HCEC 1CT (cell line): ENCODE measurements at regions not wholly inside any gene's neighbourhood (a gene's known extent, or its start where the extent isn't known, plus 50 kb on each side); places are given as distances from the start of the nearest gene placed in this dataset.
"Not testable (repeated sequence)": the region's sequence is repeated elsewhere in the genome, so short reads cannot be mapped to it uniquely, and the experiment has no call there.

Experiments
- DNase-seq: peaks from one replicate; pipeline ENCODE4 v3.0.0-alpha.2; 2017

DNA sequence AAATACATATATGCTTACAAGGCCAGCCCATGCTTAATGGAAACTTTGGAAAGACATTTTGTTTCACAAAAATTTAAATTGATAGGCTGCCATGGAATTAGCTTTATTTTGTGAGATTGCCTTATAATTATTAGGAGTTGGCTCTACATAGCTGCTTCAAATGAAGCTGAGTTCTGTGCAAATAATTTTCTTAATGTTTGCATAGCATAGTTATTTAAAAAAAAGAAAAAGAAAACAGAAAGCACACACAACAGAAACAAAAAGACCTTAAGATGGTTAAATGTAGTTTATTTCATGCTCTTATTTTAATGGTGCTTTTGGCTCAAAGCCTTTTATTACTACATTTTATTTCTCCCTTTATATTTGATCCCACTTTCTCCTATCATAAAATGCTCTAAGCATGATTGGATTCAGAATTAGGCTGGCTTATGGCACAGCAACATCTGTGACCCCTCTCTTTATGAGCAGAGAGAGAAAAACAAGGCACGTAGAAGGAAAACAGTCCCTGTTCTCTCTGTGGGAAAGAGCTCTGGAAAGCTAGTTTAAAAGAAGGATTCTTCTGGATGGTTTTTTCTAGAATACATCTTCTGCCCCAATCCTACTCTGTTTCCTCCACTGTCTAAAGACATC lies 530.5 kb downstream of the NTRK2 start:
- DNase-seq, result no peak

DNA sequence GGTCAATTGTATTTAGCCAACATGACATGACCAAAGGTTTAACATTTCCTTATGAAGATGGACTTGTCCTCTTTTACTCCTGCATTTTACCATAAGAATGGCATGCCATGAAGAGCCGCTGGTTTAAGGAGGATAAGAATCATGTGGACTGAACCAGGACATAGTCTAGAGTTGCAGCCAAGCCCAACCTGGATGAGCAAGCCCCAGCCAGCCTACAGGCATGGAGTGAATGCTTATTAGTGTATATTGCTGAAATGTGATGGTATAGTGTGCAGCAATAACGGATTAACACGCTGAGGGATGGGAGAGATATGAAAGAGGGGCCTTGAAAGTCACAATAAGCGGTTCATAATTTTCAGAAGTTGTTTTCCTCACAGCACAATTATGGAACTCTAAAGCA lies 523.2 kb downstream of the NTRK2 start:
- no peak for DNase-seq

DNA sequence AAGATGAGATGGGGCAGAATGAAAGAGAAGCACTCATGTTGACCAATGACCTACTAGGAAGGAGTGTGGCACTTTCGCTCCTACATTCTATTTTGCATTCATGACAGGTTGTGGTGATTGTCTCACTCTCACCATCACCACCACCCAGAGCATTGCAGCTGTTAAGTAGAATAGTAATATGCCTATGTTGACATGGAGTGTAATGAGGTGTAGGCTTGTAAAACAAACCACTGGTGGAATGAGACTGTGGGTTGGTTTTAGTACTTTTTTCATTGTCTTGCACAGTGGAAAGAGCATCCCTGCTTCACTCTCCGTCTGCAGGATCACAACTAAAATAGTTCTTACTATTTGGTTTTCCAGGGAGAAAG lies 516.7 kb downstream of the NTRK2 start:
- DNase-seq, result no peak

DNA sequence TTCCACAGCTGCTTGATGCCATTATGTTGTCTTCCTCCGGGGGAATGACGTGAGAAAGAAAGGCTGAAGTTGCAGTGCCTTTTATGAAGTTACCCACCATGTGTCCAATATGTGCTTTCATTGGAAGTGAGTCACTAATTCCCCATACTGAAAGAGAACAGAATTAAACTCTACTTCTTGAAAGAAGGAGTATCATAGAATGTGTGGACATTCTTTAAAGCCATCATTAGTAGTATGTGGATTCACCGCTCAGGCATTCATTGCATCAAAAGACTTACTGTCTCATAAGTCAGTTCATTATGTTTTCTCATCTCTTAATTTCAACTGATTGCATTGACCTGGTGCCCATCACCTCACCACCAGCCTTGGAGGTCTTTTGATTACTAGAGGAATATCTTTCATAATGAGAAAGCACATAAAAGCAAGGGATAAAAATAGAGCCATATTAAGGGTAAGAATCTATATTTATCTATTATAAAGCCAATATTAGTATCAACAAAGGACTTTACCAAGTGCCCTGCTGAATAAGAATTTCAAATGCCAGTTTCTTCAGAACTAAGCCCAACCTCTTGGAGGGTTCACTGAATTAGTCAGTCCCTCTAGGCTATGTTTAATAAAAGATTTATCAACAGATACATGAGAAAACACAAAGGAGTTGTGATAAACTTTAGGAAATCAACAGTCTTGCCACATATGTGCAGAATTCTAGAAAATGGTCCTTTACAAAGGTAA lies 516.1 kb downstream of the NTRK2 start:
- no peak for DNase-seq

DNA sequence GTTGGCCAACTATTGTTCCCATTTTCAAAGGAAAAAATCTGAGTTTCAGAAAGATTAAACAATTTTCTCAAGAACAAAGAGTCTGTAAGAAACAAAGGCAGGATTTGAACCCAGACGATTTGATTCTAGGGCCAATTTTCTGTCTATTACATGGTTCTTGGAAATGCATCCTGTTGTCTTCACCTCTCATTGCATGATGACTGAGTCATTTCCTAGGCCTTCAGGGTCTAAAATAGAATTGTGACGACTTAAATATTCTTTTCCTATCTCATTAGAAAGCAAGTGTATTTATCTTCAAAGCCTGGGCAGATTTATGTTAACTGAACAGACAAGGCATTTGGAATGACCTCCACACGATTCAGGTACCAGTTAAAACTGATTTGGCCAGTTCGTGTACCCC lies 512.9 kb downstream of the NTRK2 start:
- DNase-seq, result no peak

DNA sequence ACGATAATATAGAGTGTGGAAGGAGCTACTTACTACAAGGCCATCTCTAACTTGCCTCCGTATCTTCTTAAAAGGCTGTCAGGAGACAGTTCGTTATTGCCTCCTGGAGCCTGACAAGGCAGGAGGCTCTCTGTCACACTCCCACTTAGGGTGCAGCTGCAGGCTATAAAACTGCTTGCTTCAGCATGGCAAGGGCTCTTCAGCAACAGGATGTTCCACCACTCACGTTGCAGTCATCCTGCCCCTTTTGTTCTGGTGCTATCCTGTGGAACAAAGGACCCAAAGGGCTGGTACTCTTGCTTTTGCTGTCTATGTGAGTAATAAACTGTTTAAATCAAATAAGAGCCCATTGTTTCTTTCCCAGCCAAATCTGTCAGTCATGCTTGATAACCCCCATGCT lies 508.9 kb downstream of the NTRK2 start:
- DNase-seq, result no peak

DNA sequence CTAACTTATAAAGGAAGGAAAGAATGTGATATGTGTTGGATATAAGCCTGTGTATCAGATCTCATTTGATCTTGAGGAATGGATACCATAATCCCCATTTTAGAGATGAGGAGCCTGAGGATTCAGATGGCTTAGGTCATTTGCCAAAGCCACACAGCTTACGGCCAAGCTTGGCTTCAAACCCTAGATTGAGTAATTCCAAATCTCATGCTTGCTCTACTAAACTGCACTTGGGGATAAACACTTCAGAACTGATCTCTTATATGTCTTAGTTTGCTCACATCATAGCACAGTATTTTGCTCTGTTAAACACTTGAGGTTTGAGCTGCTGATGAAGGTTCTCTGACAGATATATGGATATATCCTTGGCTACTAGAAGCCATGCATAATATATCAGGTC lies 504.4 kb downstream of the NTRK2 start:
- no peak for DNase-seq

DNA sequence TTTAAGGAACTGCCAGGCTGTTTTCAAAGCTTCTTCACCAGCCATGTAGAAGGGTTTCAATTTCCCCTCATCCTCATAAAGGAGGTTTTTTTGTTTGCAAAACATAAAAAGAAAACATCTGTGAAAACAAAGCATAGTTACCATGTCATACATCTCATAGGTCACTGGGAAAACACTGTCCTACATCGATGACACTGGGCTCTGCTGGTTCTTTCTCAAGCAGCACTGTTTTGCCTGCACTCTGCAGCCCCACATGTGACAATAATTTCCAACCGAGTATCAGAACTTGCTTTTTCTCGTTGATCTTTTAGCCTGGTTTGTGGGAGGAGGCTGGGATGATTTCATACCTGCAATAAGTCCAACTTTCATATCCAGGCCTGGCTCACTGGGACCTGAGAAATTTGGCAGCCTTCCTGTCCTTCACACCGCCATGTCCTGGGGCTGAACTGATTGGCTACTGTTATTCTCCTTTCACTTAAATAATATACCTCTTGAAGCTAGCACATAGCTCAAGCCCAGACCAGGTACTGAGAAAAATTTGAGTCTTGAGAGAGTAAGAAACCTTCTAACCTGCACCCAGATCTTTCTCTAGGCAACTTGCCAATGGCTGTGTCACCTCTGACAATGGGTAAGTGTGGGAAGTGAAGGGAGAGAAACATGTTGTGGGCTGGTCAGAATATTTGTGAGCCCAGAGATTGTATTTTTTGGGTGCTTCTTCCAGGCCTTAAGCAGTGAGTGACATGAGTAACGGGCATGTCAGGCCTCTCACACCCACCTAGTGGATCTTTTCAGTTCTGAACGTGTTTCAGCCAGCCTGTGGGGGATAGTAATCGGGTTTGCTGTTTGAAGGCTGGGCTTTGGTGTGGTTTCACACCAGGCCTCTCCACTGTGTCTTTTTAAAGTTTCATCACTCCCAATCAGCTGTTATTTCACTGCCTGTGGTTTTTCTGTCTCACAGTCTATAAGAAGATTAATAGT lies 502.8 kb downstream of the NTRK2 start:
- no peak for DNase-seq

DNA sequence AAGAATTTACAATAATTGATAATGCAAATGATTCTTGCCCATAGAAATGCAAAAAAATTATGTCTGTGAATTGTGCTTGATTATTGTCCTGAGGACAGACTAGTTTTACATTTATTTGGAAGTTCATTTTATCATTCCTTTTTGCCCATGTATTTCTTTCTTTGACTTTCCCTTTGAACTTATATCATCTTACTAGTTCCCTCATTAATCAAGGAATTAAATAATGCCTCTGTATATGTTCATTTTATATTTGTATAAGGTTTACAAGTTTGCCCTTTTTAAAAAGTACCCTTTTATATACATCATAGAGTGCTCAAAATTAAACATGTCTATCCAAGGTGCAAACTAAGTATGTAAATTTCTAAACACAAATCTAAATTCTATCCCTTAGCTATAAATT lies 501.6 kb downstream of the NTRK2 start:
- DNase-seq, result no peak

DNA sequence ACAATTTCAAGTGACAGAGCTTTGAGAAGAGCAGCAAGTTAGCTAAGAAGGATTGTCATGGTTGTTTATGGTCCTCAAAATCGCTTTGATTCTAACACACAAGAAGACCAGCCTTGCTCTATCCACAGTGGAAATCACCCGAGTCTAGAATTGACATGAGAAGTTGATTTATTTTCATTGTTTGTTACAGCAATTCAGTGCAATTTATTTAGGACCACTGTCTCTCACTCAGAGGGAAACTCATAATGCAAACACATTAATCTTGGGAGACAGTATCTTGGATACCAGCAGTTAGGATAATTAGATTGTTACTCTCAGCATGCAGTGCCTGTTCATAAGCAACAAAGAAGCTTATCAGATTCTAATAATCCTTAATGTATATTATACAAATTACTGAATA lies 498.9 kb downstream of the NTRK2 start:
- DNase-seq, result no peak

DNA sequence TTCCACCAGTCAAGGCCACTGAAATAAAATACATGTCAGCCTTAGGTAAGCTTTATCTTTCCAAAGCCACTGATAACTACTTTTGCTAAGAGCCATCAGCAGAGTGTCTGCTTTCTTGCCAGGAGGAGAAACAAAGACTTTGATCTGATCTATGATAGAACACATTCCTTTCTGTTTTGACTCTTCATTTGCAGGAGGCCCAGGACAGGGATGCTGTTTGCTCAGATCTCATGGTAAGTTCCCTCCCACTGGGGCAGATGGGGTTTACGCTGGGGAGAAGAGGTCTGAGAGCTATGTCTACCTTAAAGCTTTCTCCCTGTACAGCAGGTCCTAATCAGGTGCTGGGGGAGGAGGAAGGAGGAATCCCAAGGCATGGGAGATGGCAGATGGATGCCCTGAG lies 497.6 kb downstream of the NTRK2 start:
- no peak for DNase-seq

DNA sequence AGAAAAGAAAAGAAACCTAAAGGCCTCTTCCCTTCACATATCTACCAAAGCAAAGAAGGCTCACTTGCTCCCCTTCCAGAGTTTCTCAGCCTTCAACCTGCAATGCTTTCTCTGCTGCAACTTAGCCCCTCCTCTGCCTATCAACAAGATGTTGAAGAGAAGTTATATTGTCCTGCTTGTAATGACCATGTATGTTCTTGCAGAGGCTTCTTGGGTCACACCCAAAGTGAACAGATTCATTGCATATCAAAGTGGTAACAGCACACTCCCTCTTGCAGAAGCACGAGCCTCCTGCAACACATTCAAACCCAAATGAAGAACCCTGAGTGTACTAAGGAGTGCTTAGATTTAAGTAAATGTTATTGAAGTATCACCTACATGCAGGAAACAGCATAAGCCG lies 494.3 kb downstream of the NTRK2 start:
- DNase-seq, result no peak

DNA sequence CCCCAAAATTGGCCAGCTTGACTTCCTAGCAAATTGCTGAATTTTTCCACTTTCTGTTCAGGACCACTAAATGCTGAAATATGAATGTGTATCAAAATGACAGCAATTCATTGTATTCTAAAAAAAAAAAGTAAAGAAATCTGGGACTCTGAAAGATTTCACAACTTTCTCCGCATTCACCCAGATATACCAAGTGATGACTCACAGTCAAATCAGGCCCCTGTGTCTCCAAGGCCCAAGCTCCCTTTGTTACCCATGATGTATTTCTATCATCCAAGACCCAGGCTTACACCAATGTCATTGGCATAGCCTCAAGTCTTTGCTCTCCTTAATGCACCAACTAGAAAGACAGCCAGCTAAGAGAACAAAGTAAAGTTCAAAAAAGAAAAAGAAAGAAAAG lies 493.9 kb downstream of the NTRK2 start:
- DNase-seq, result no peak

DNA sequence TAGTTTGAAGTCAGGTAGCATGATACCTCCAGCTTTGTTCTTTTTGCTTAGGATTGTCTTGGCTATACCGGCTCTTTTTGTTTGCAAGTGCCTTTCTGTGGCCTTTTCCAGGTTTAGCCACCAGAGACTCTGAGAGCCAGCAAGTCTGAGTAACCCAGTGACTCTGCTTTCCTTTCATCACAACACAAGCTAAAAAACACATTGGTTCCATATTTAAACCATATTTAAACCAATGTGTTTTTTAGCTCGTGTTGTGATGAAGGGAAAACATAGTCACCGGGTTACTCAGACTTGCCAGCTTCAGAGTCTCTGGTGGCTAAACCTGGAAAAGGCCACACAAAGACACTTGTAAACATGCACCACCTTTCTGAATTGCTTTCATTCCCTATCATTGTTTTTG lies 493.3 kb downstream of the NTRK2 start:
- DNase-seq, result no peak

DNA sequence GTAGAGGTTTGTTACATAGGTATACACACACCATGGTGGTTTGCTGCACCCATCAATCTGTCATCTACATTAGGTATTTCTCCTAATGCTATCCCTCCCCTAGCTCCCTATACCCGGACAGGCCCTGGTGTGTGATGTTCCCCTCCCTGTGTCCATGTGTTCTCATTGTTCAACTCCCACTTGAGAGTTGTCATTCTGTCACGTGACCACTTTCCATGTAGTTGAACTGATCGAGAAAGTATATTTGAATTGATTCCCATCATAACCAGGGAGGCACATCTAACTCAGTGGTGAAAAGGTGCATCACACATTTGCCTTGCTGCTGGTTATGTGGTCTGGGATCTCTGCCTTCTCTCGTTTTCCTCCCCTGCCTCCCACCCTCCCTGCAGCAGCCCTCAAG lies 491.4 kb downstream of the NTRK2 start:
- not testable (repeated sequence) for DNase-seq

DNA sequence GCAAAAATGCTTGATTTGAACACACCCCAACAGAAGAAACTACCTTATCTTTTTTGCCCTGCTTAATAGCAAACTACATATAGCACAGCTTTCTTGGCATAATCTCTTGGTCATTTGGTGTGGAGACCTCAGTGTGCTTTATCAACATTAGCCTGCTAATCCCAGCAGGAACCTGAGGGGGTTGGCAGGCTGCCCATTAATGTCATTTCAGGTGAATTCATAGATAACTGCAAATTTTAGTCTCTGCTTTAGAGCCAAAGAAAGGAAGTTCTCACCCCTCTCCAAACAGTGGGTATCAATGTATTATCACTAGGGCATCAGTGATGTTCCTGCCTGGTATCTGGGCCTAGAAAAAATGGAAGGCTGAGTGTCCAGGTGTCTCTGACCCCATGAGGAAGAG lies 489.0 kb downstream of the NTRK2 start:
- no peak for DNase-seq

DNA sequence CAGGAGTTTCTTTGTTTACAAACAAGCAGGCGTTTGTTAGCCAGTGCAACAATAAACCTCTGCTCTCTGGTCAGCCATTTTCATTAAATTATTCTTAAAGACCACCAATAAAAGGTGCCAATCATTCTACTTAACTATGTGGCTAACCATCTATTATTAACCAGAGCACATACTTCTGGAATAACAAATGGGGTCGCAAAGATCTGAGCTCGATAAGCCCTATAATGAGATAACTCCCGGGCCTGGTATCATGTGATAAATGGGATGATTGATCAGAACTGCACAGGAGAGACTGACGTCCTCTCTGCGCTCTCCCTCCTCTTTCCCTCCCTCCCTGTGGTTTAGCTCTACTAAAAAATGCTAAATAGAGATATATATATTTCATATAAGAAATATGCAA lies 488.2 kb downstream of the NTRK2 start:
- no peak for DNase-seq

DNA sequence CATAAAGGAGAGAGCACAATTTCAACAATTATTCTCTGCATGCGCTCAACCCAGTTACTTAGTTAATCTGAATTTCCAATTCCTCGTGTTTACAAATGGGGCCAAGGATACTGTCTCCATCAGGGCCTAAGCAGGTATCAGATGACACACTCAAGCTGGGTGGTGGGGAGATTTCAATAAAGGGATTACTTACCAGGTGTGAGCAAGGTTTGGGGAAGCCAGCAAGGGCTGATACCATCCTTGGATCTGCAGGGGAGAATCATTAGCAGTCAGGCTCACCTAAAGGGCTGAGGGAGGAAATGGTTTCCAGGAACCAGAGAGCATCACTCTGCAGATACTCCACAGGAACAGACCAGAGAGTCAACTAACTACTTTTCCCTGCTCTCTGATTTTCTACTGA lies 487.1 kb downstream of the NTRK2 start:
- DNase-seq, result no peak

DNA sequence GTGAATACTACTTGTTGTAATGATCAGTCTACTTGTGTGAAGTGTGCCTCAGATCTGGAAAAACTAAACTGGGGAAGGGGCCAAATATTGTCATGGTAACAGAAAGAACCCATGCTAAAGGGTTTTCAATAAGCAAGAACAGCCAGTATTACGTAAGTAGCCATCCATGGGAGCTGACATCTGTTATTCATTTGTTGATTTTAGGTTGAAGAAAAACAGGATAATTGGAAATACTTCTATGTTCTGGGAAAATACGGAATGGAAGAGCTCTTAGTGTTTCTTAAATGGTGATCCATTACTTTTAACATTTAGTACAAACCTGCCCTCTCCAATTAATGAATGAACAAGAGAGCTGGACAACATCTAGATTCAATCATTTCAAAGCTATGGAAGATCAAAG lies 485.8 kb downstream of the NTRK2 start:
- no peak for DNase-seq

DNA sequence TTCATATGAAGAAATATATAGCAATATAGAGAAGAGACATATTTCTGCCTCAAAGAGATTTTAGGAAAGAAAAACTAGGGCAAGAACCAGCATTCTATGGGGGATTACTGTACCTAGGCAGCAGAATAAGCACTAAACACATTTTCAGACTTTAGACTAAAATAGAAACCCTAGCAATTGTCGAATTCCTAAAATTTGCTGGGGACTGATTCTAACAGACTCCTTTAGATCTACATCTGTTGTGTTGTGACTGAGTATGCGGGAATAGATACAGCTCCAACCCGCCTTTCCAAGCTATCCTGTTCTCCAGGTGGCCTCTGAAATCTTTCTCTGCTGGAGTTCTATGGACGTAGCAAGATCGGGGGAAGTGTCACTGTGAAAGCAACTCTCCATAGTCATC lies 482.2 kb downstream of the NTRK2 start:
- DNase-seq, result no peak

DNA sequence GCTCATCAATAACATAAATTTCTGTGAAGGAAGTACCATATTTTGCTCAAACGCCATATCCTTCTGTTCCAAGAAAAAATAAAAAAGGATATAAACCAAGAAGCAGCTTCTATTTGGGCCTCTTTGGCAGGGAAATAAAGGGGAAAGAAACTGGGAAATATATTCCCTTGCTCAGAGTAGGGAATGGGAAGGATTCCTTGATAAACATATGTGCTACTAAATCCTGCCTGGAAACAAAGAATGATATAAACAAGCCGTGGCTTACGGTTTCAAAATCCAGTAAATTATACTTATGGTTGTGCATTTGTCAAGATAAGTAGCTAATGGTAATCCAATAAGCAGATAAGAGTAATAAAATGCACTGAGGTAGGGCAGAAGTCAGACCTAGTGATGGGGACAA lies 481.6 kb downstream of the NTRK2 start:
- DNase-seq, result no peak

DNA sequence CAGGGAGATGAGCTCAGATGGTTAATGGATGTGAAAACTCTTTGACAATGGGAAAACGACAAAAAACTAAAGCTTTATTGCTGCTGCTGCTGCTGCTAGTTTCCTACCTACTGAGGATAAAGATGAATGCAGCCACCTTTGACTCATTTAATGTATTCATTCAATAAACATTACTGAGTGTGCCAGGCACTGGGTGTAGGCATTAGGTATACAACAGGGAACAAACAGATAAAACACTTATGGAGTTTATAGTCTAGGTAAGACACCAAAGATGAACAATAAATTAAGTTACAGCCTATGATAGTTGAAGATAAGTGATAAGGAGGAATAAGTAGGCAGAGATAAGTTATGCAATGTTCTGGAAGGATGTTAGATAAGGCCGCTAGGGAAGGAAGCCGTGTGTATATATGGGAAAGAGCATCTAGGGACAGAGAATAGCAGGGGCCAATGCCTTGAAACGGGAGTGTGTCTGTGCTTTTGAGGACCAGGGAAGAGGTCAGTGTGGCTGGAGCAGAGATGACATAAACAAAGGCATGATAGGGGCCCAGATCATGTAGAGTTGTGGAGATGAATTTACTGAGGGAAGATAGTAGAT lies 477.6 kb downstream of the NTRK2 start:
- no peak for DNase-seq

DNA sequence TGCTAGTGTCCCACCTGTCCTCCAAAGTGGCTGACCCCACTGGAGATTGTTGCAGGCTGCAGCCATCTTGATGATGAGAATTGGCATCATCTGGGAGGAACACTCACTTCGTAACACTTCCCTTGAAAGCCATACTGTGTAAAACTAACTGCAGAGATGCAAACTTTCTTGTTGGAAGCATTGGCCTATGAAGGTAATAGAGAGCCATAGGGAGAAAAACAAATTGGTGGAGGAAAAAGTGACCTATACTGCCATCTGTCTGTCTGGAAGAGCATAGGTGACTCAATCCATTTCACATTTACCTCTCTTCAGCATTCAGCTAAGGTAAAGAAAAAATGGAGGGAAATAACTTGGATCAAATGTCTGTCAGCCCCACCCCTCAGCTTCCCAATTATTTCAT lies 473.4 kb downstream of the NTRK2 start:
- DNase-seq, result no peak

DNA sequence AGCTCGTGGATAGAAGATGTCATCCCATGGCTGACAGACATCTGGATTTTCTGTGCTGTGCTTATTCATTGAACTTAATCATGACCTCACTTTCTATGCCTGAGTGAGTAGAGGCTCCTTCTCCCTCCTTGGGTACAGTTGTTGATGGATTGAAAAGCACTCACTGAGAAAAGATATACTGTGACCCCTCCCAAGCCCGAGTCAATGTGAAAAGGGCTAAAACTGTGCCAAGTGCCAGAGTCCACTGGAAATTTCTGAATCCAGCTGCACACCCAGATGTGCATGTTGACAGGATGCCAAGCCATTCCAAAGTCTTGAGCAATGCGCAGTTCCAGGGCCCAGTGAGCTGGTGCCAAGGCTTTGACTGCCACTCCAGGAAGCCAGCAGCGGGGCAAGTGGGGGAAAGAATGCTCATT lies 473.0 kb downstream of the NTRK2 start:
- DNase-seq, result no peak
